GM12878 (cell line): ENCODE measurements at regions not wholly inside any gene's neighbourhood (a gene's known extent, or its start where the extent isn't known, plus 50 kb on each side); places are given as distances from the start of the nearest gene placed in this dataset.

Experiments used
- ATAC-seq: fragments of 200-7000 bp; cut with Tn5 transposase; 3 replicates; pipeline ENCODE4 v1.9.1; 2020; ENCODE audit warnings: mild to moderate bottlenecking, moderate library complexity
- BruUV-seq: library from RNA; stranded (reverse); fragments of 400-500 nt; replicated peaks from 2 replicates; lab custom pipeline; 2021; lab: Mats Ljungman, UMichigan
- CTCF ChIA-PET: fragments of 300-600 bp; sonication (Branson Sonifier 250); formaldehyde crosslinking; extraction: SDS; loops from one replicate; lab custom pipeline; 2021; ENCODE audit warnings: inconsistent platforms; lab: Yijun Ruan, JAX
- POLR2A ChIA-PET: fragments of 350-600 bp; formaldehyde crosslinking; extraction: SDS; loops from one replicate; lab custom pipeline; 2021; ENCODE audit warnings: inconsistent platforms; lab: Charles Lee
- RAD21 ChIA-PET: fragments of 300-600 bp; sonication (Branson Sonifier 250); formaldehyde crosslinking; loops from one replicate; lab custom pipeline; 2023; ENCODE audit warnings: antibody characterized with exemption; ENCODE audit not compliant: unreplicated experiment; lab: Charles Lee
- SMC1A ChIA-PET: fragments of 300-600 bp; sonication (Branson Sonifier 250); formaldehyde crosslinking; loops from one replicate; lab custom pipeline; 2023; ENCODE audit not compliant: unreplicated experiment, uncharacterized antibody; lab: Charles Lee
- DNase-seq: peaks from one replicate; pipeline ENCODE4 v3.0.0-alpha.2; 2011; ENCODE audit warnings: low read depth, low spot score
- FAIRE-seq: peaks from 3 replicates; lab custom pipeline; 2011; peaks lifted over from hg19 to GRCh38; lab: Jason Lieb, UNC
- H2AFZ ChIP-seq: 2 replicates; pipeline ENCODE4 v1.6.0; 2011; ENCODE audit warnings: low read depth, low read length, control low read depth; ENCODE audit not compliant: control insufficient read depth
- H3K27ac ChIP-seq: 2 replicates; pipeline ENCODE4 v1.5.1; 2011; ENCODE audit warnings: control low read depth; ENCODE audit not compliant: control insufficient read depth, insufficient read depth
- H3K27me3 ChIP-seq, 2 experiments: replicated peaks in 1 of 2; 2 replicates each; pipeline versions ENCODE4 v1.6.0 to v1.6.1; 2011; ENCODE audit warnings: low read length in 1 of 2; ENCODE audit not compliant: control insufficient read depth in 2 of 2, insufficient read depth in 2 of 2
- H3K36me3 ChIP-seq, 2 experiments: 2 replicates each; pipeline ENCODE4 v1.5.1; 2011; ENCODE audit warnings: low read length in 1 of 2; ENCODE audit not compliant: control insufficient read depth in 2 of 2, insufficient read depth in 2 of 2
- H3K4me1 ChIP-seq: 2 replicates; pipeline ENCODE4 v1.6.1; 2011; ENCODE audit warnings: mild to moderate bottlenecking, low read length, moderate library complexity, mixed read lengths; ENCODE audit not compliant: control insufficient read depth, insufficient read depth
- H3K4me2 ChIP-seq: 2 replicates; pipeline ENCODE4 v1.6.0; 2011; ENCODE audit warnings: control low read depth; ENCODE audit not compliant: control insufficient read depth, insufficient read depth
- H3K4me3 ChIP-seq: fragments of 200-600 bp; sonication (generic); 2 replicates; pipeline ENCODE4 v1.5.1; 2016
- H3K79me2 ChIP-seq: 2 replicates; pipeline ENCODE4 v1.6.0; 2011; ENCODE audit warnings: low read length; ENCODE audit not compliant: control insufficient read depth, insufficient read depth
- H3K9ac ChIP-seq: 2 replicates; pipeline ENCODE4 v1.8.0; 2011; ENCODE audit warnings: low read length, control low read depth, mixed read lengths; ENCODE audit not compliant: control insufficient read depth, insufficient read depth
- H3K9me3 ChIP-seq: replicated peaks from 3 replicates; pipeline ENCODE4 v1.5.1; 2011; ENCODE audit warnings: mild to moderate bottlenecking, low read length; ENCODE audit not compliant: control insufficient read depth, insufficient read depth
- H4K20me1 ChIP-seq: 2 replicates; pipeline ENCODE4 v1.6.0; 2011; ENCODE audit not compliant: control insufficient read depth, insufficient read depth
- BCL11A ChIP-seq: IDR thresholded peaks from 2 replicates; pipeline ENCODE4 v1.6.1; 2011; ENCODE audit warnings: low read depth, low read length
- BHLHE40 ChIP-seq, 2 experiments: fragments of 450-650 bp in 1 of 2; IDR thresholded peaks; 2 replicates each; pipeline ENCODE4 v1.6.1; 2011 to 2017; ENCODE audit warnings: low read depth in 2 of 2, borderline replicate concordance in 1 of 2, improper control_type of control experiment in 1 of 2, low read length in 1 of 2, mild to moderate bottlenecking in 1 of 2
- CBFB ChIP-seq: IDR thresholded peaks from 2 replicates; pipeline ENCODE4 v1.6.1; 2016; ENCODE audit warnings: antibody characterized with exemption, low read depth
- CBX3 ChIP-seq: fragments of 200-600 bp; sonication (generic); IDR thresholded peaks from 2 replicates; pipeline ENCODE4 v1.6.1; 2016; ENCODE audit warnings: low read depth, borderline replicate concordance
- EP300 ChIP-seq, 2 experiments: fragments of 150-350 bp in 1 of 2; IDR thresholded peaks; 2 replicates each; pipeline ENCODE4 v1.6.1; 2011 to 2012; ENCODE audit warnings: low read depth in 2 of 2, low read length in 2 of 2, borderline replicate concordance in 1 of 2, improper control_type of control experiment in 1 of 2, inconsistent platforms in 1 of 2; ENCODE audit not compliant: control insufficient read depth in 1 of 2
- HDGF ChIP-seq: fragments of 450-650 bp; IDR thresholded peaks from 2 replicates; pipeline ENCODE4 v1.6.1; 2016; ENCODE audit warnings: antibody characterized with exemption
- IKZF2 ChIP-seq, 2 experiments: fragments of 450-650 bp; IDR thresholded peaks; 2 replicates each; pipeline ENCODE4 v1.6.1; 2017; ENCODE audit warnings: mild to moderate bottlenecking in 2 of 2, moderate library complexity in 2 of 2
- KLF5 ChIP-seq: fragments of 450-650 bp; IDR thresholded peaks from 2 replicates; pipeline ENCODE4 v1.6.1; 2014; ENCODE audit warnings: mild to moderate bottlenecking; ENCODE audit not compliant: partially characterized antibody
- MXI1 ChIP-seq: fragments of 150-350 bp; IDR thresholded peaks from 2 replicates; pipeline ENCODE4 v1.6.1; 2011; ENCODE audit warnings: low read depth, mild to moderate bottlenecking, inconsistent platforms, low read length, improper control_type of control experiment
- SRF ChIP-seq, 2 experiments: IDR thresholded peaks; 2 replicates each; pipeline ENCODE4 v1.6.1; 2011; ENCODE audit warnings: low read depth in 2 of 2, low read length in 2 of 2, mild to moderate bottlenecking in 1 of 2, moderate library complexity in 1 of 2
- SUPT20H ChIP-seq: IDR thresholded peaks from 2 replicates; pipeline ENCODE4 v1.6.1; 2011; ENCODE audit warnings: low read depth, mild to moderate bottlenecking, low read length, moderate library complexity, borderline replicate concordance; ENCODE audit not compliant: control insufficient read depth
- TAF1 ChIP-seq: IDR thresholded peaks from 2 replicates; pipeline ENCODE4 v1.6.1; 2011; ENCODE audit warnings: mild to moderate bottlenecking, low read depth, low read length, borderline replicate concordance
- TCF3 ChIP-seq: IDR thresholded peaks from 2 replicates; pipeline ENCODE4 v1.6.1; 2012; ENCODE audit warnings: low read depth, mild to moderate bottlenecking, low read length, borderline replicate concordance; ENCODE audit not compliant: insufficient read depth
- TCF7 ChIP-seq: IDR thresholded peaks from 2 replicates; pipeline ENCODE4 v1.6.1; 2014; ENCODE audit warnings: antibody characterized with exemption, borderline replicate concordance
- YBX1 ChIP-seq: fragments of 450-650 bp; IDR thresholded peaks from 2 replicates; pipeline ENCODE4 v1.6.1; 2016; ENCODE audit warnings: antibody characterized with exemption
- ZNF622 ChIP-seq: fragments of 450-650 bp; IDR thresholded peaks from 2 replicates; pipeline ENCODE4 v1.6.1; 2017; ENCODE audit warnings: mild to moderate bottlenecking, inconsistent platforms
- WGBS: methylation state at CpG from one replicate; pipeline ENCODE4 v1.1.6; 2016; ENCODE audit warnings: low lambda C conversion rate; ENCODE audit not compliant: insufficient replicate concordance, insufficient coverage; ENCODE audit errors: missing lambda C conversion rate; 5-methylcytosine and 5-hydroxymethylcytosine counted together
- in situ Hi-C: fragments of 300-500 bp; cut with MboI; formaldehyde crosslinking; loops from 9 replicates; pipeline ENCODE4 v1.14.3; 2018; ENCODE audit warnings: mixed read lengths
- intact Hi-C: fragments of 100-400 bp; cut with micrococcal nuclease; formaldehyde crosslinking; loops from one replicate; pipeline ENCODE4 v1.14.2; 2022; ENCODE audit not compliant: unreplicated experiment
- TF ChIP-seq, protein P1 (sequence below): fragments of 450-650 bp; IDR thresholded peaks from 2 replicates; pipeline ENCODE4 v1.6.1; 2017; ENCODE audit warnings: antibody characterized with exemption, mild to moderate bottlenecking, moderate library complexity
- TF ChIP-seq, protein P2 (sequence below): IDR thresholded peaks from 2 replicates; pipeline ENCODE4 v1.6.1; 2011; ENCODE audit warnings: borderline replicate concordance, low read depth, mild to moderate bottlenecking, moderate library complexity, mixed read lengths, low read length; ENCODE audit not compliant: insufficient read depth; ENCODE audit errors: extremely low read length
- TF ChIP-seq, protein P3 (sequence below): fragments of 450-650 bp; IDR thresholded peaks from 2 replicates; pipeline ENCODE4 v1.6.1; 2018; ENCODE audit warnings: borderline replicate concordance, mild to moderate bottlenecking; ENCODE audit not compliant: partially characterized antibody

- TF ChIP-seq MXI1 (no peak), HDGF (no peak), CBX3 (no peak), BCL11A (no peak), TAF1 (no peak), SRF (IDR thresholded peaks at IDR 0.05; ENCODE audit: low read depth in 2 of 2, low read length in 2 of 2) (no peak)
These were observed 453.6 kb downstream of the MN1 start (continued) for GRCh38 chr22:27347951-27348350.

DNA sequence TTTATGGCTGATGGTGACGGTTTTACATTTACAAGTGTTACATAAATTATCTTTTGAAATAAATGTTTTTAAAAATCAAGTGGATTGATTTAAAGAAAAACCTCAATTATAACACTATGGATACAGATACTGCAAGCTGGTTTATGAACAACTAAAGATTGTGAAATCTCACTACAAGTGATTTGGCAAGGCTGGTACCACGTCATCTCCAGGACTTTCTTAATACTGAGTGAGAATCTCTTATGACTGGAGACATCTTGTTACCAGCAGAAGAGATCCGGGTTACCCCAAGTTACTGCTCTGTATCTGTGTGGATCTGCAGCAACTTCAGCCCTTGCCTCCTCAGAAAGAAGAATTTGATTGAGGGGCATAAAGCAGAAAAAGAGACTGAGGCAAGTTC, 452.9 kb downstream of the MN1 start:
- Histone ChIP-seq H3K27me3 (no peaks in the 10 kb centered on the region), H3K4me2 (no peak overlapping the region), H3K36me3 (no peaks in the 10 kb centered on the region), H2AFZ (no peak overlapping the region), H3K4me1 (no peaks in the 10 kb centered on the region), H3K9ac (no peak overlapping the region), H3K9me3 (no peaks in the 10 kb centered on the region), H3K4me3 (no peak overlapping the region), H3K27ac (no peak overlapping the region), H4K20me1 (no peaks in the 10 kb centered on the region), H3K79me2 (no peaks in the 10 kb centered on the region)
- intact Hi-C loops (no loop called here), in situ Hi-C loops (no loop called here)
- SMC1A ChIA-PET, result no interaction called here
- 26% methylated on average over 3 of the region's 3 CpGs for WGBS
- POLR2A ChIA-PET, result no interaction called here
- no TSS peak for BruUV-seq
- no peak for FAIRE-seq
- CTCF ChIA-PET, result no interaction called here
- RAD21 ChIA-PET, result no interaction called here
- ATAC-seq, result no peak
- no peak for DNase-seq
- TF ChIP-seq ZNF622 (no peak), BHLHE40 (IDR thresholded peaks at IDR 0.05; ENCODE audit: borderline replicate concordance in 1 of 2, low read depth in 2 of 2, low read length in 1 of 2) (no peak), TCF7 (no peak), YBX1 (no peak), SUPT20H (no peak), EP300 (IDR thresholded peaks at IDR 0.05; ENCODE audit: borderline replicate concordance in 1 of 2, control insufficient read depth in 1 of 2, low read depth in 2 of 2, low read length in 2 of 2) (no peak), TCF3 (no peak), MXI1 (no peak), CBFB (no peak), KLF5 (no peak), IKZF2 (IDR thresholded peaks at IDR 0.05) (no peak)
- TF ChIP-seq, protein P1, sequence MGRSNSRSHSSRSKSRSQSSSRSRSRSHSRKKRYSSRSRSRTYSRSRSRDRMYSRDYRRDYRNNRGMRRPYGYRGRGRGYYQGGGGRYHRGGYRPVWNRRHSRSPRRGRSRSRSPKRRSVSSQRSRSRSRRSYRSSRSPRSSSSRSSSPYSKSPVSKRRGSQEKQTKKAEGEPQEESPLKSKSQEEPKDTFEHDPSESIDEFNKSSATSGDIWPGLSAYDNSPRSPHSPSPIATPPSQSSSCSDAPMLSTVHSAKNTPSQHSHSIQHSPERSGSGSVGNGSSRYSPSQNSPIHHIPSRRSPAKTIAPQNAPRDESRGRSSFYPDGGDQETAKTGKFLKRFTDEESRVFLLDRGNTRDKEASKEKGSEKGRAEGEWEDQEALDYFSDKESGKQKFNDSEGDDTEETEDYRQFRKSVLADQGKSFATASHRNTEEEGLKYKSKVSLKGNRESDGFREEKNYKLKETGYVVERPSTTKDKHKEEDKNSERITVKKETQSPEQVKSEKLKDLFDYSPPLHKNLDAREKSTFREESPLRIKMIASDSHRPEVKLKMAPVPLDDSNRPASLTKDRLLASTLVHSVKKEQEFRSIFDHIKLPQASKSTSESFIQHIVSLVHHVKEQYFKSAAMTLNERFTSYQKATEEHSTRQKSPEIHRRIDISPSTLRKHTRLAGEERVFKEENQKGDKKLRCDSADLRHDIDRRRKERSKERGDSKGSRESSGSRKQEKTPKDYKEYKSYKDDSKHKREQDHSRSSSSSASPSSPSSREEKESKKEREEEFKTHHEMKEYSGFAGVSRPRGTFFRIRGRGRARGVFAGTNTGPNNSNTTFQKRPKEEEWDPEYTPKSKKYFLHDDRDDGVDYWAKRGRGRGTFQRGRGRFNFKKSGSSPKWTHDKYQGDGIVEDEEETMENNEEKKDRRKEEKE, result no peak
- TF ChIP-seq, protein P2, sequence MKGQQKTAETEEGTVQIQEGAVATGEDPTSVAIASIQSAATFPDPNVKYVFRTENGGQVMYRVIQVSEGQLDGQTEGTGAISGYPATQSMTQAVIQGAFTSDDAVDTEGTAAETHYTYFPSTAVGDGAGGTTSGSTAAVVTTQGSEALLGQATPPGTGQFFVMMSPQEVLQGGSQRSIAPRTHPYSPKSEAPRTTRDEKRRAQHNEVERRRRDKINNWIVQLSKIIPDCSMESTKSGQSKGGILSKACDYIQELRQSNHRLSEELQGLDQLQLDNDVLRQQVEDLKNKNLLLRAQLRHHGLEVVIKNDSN, result no peak
- TF ChIP-seq, protein P3, sequence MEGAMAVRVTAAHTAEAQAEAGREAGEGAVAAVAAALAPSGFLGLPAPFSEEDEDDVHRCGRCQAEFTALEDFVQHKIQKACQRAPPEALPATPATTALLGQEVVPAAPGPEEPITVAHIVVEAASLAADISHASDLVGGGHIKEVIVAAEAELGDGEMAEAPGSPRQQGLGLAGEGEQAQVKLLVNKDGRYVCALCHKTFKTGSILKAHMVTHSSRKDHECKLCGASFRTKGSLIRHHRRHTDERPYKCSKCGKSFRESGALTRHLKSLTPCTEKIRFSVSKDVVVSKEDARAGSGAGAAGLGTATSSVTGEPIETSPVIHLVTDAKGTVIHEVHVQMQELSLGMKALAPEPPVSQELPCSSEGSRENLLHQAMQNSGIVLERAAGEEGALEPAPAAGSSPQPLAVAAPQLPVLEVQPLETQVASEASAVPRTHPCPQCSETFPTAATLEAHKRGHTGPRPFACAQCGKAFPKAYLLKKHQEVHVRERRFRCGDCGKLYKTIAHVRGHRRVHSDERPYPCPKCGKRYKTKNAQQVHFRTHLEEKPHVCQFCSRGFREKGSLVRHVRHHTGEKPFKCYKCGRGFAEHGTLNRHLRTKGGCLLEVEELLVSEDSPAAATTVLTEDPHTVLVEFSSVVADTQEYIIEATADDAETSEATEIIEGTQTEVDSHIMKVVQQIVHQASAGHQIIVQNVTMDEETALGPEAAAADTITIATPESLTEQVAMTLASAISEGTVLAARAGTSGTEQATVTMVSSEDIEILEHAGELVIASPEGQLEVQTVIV, result no peak
